CD4-positive, alpha-beta T cell treated with Interleukin-6 at 100 ng/mL for 8 hours (primary cell): ENCODE measurements at regions not wholly inside any gene's neighbourhood (a gene's known extent, or its start where the extent isn't known, plus 50 kb on each side); places are given as distances from the start of the nearest gene placed in this dataset.
"Not testable (repeated sequence)": the region's sequence is repeated elsewhere in the genome, so short reads cannot be mapped to it uniquely, and the experiment has no call there.

ENCODE experiments used
- DNase-seq: peaks from one replicate; pipeline ENCODE4 v3.0.0-alpha.2; 2020; ENCODE audit warnings: mixed read lengths, low spot score

DNA sequence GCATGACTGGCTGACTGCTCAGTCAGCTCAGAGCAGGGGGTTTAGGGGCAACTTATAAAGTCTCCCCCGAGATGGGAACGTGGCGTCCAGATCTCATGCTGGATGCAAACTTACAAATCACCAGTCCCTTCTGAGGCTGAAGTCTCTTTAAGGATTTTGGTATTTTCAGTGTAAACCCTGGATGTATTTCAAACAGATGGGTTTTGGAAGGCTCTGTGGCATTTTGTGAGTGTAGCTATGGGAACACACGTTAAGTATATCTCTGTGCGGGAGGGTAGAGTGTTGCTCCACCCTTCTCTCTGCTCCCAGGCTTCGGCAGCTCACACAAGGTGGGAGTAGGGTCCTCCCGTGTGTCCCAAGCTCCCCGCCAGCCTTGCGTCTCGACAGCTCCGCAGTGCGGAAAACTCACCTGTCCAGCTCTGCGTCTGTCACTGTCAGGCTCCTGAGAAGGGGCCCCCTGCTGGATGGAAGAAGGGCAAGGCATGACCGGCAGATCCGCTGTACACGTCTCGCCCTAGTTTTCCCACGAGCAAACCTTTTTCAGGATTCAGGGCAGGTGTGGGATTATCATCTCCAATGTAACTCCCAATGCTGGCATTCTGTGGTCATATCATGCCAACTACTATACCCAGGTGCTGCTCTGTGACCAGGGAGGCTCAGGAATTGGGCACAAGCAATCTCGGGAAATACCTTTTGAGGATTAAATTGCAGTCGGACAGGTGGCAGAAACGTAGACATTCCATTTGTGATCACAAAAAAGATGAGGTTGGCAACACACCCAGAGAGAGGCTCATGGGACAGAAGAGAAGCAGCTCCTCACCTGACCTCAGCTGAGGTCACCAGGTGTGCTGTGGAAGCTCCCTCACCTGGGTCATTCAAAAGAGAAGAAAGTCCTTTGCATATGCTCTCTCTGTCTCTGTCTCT is 313.9 kb upstream of the B3GAT1 start:
- no peak for DNase-seq

DNA sequence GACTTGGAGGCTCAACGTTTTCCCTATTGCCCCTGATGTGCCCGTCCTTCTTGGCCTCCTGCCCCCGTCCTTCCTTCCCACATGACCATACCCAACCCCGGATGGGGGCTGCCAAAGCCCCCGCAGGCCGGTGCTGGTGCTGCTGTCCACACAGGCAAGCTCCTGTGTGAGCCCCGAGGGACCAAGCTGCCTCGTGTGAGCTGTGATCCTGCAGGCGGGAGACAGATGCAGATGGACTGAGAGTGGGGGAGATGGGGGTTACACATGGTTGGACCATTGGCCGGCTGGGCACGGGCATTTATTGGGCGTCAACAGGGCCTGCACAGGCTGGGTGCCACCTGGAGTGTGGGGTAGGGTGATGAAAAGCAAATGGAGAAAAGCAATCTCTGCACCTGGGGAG is 313.2 kb upstream of the B3GAT1 start:
- no peak for DNase-seq

DNA sequence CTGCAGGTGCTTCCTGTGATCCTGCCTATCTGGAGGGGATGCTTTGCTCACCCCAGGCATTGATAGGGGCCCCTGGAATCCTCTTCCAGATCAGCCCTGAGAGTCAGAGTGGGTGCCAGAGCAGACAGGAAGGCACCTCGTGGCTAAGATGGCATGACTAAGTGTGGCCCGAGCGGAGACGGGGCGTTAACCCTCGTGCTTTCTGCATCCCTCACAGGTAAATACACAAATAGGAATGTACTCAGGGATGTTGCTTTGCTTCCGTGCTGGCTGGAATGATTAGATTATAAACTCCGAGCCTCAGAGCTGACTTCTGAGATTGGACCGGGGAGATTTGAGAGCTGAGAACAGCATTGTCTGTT is 312.7 kb upstream of the B3GAT1 start:
- DNase-seq, result no peak

DNA sequence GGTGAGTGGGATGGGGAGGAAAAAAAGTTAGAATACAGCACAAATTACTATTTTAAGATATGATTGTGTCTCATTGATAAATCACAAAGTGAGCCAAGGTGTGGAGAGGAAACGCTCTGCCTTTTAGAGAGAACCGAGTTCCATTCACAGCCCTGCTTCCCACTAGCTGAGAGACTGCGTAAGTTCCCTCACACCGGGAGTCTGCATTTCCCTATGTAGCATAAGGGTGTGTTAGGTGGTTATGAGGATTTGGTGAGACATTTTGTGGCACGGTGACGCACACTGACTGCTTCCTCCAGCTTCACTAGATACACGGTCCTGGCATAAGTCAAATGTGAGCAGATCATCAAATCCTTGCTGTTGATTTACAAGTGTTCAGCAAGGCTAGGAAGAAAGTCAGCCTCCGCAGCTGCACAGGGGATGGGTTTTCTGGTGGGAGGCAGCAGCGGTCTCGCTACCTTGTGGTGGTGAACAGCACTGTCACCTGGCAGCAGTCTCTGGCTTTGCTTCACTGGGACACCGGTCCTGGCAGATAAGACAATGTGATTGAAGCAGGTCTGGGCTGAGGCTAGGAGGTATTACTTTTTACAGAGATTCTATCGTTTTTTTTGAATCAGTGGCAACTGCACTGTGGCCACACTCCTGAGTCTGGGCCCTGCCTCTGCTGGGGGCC is 312.2 kb upstream of the B3GAT1 start:
- no peak for DNase-seq

DNA sequence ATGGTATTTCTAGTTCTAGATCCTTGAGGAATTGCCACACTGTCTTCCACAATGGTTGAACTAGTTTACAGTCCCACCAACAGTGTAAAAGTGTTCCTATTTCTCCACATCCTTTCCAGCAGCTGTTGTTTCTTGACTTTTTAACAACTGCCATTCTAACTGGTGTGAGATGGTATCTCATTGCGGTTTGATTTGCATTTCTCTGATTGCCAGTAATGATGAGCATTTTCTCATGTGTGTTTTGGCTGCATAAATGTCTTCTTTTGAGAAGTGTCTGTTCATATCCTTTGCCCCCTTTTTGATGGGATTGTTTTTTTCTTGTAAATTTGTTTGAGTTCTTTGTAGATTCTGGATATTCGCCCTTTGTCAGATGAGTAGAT is 308.6 kb upstream of the B3GAT1 start:
- DNase-seq, result not testable (repeated sequence)

DNA sequence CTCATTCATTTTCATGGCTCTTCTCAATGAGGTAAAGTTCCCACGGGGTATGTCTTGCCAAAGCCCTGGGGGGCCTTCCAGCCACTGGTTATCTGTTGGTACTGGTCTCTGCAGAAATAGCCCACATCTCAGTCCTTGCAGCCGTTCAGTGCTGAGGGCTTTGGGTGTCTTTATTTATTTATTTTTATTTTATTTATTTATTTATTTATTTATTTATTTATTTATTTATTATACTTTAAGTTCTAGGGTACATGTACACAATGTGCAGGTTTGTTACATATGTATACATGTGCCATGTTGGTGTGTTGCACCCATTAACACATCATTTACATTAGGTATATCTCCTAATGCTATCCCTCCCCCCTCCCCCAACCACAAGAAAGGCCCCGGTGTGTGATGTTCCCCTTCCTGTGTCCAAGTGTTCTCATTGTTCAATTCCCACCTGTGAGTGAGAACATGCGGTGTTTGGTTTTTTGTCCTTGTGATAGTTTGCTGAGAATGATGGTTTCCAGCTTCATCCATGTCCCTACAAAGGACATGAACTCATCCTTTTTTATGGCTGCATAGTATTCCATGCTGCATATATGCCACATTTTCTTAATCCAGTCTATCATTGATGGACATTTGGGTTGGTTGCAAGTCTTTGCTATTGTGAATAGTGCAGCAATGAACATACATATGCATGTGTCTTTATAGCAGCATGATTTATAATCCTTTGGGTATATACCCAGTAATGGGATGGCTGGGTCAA is 308.1 kb upstream of the B3GAT1 start:
- DNase-seq, result not testable (repeated sequence)

DNA sequence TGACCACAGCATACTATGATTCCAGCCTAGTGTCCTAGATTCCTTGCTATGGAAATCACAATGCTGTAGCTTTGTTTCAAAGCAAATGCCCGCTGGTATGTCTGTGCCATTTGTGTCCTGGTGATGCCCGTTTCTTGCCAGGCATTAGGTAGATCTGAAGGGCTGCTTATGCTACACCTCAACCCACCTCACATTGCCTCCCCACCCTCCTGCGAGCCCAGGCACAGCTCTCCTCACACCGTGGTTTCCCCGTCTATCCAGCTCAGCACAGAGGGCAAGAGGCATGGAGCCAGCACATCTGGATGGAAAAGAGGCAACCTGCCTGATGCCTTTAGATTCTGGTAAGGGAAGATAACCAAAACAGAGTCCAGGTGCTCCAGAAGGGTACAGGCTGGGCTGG is 307.4 kb upstream of the B3GAT1 start:
- no peak for DNase-seq

DNA sequence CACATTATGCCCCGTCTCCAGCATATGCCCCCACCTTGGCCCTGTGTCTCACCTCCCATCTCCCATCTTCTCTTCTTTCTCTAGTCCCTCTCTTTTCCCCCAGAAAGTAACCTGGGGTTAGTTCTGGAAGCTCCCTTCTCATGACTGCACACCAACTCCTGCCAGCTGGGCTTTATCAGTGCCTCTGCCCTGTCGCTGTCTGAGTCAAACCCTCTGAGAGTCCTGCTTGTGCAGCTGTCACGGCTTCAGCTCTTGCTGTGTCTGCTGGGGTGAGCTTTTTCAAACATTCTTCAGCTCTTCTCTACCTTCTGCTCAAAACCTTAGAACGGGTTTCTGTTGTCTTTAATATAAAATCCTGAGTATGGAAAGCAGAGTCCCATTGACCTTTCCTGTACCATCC is 304.5 kb upstream of the B3GAT1 start:
- no peak for DNase-seq

DNA sequence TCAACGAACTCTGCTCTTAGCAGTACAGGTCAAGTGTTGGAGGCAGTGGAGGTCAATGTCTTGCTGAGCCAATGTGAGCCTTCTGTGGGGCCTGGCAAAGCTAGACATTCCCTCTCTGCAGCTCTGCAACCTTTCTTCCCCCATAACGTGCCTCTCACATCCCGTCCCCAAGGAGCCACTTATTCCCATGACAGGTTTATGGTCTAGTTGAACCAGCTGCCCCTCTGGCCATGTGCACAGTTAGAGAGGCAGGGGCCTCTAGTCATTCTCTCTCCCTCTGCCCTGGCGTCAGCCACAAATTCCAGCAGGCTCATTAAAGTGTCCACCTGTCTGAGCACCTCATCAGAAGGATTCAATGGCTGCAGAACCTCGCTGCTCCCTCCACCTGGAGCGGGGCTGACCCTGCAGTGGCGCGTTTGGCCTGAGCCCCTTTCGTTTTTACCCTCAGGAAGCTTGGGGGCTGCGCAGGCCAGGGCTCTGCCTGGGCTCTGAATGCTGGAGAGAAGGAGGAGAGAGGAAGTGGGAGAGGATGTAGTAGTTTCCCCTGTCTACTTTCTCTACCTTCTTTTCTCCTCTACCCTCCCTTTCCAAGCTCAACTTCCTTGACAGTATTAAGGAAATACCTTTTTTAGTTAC is 302.1 kb upstream of the B3GAT1 start:
- DNase-seq, result no peak

DNA sequence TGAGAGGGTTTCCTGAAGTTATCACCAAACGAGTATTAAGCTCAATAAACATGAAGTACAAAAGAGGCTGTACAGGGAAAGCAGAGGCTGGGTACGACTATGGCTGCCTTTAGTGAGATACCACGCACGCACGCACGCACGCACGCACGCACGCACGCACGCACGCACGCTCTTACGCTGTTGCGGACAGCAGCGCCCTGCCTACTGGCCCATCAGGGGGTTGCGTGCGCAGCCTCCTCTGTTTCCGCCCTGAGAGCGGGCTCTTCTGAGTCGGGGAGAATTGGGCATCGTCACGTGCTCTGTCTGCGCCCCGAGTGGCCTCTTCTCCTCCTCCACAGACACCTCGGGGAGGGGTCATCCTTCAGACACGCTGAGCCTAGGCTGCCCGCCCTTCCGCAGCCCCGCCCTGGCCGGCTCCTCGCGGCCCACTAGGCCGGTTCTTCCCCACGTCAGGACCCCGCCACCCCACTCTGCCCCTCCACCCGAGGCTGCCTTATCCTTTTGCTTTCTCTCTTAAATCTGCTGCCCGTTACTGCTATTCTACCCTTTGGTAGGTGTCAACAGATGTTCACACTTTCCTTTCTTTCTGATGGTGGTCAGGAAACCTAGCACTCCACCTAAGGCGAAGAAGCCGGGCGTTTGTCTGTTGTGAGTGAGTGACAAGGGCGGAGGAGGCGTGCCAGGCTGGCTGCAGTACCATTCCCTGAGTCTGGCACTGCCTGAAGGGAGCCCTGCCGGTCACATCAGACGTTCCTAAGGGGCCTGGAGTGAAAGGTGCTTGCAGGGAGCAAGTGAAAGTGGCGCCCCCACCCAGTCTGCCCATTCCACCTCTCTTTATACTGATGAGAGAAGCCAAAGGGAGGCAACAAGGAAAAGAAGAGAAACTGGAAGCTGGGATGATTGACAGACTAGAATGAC is 300.4 kb upstream of the B3GAT1 start:
- DNase-seq, result no peak

DNA sequence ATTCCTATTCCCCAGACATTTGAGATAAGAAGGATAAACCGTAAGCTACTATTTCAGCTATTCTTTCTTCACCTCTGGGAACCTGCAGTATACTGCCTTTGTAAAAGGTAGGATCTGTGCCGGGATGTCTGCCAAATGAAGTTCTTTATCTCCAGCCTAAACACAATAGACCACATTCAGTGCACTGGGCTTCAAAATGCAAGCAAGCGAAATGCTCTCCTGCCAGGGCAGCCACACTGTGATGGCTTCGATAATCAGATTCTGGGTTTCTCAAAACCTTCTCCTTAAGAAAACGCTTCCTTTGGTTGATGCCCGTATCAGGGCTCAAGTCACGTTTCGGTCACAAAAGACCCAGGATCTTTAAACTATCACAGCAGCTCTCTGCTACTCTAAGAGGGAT is 299.5 kb upstream of the B3GAT1 start:
- no peak for DNase-seq

DNA sequence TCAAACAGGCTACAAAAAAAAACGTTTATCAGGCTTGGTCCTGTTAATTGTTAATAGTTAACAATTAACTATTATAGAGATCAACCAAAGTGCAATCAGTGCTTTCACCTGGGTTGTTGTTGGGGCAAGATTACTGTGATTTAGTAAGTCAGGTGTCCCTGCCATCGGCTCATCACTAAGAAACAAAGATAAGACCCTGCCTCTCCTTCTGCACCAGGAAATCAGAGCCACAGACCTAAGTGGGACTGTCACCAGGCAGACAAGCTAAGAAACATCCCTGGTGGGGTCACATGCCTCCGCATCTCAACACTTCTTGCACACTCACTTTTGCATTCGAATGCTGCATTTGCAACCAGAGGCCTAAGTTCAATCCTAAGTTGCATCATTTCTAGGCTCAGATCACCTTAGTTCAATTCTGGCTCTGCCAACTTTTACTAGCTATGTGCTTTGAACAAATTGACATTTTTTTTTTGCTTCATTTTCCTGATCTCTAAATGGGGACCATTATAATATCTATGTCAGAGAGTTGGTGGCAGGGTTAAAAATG is 298.9 kb upstream of the B3GAT1 start:
- DNase-seq, result no peak

DNA sequence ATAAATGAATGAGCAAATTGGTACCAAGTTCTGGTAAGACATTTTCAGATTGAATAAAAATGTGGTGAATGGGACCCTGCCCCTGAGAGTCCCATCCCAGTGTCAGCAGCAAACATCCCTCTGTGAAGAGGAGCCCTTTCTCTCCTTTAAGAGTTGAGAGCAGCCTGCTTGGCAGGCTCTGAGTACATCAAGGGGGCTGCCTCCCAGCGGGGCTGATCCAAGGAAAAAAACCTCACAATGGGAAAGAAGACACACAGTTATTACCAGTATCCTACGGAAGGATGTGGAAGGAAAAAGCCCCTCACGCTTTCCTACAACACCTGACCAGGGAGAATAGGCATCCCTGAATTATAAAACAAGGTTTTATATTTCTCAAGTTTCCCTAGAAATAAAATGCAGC is 293.8 kb upstream of the B3GAT1 start:
- no peak for DNase-seq

DNA sequence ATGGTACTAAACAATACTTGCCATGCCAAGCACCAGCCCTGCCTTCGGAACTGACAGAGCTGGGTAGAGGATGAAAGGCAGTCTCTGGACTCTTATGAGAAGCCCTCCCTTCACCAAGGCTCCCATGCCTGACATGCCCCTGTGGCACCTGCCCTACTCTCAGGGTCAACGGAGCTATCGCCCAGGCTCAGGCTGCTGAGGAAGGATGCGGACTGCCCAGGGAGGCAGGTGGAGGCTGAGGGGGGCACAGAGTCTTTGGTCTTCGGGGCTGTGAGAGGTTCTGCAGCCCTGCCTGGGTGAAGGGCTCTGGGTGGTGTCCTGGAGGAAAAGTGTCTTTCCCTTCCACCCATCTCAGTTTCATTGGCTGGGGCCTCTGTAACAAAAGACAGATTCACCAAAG is 290.8 kb upstream of the B3GAT1 start:
- DNase-seq, result no peak

DNA sequence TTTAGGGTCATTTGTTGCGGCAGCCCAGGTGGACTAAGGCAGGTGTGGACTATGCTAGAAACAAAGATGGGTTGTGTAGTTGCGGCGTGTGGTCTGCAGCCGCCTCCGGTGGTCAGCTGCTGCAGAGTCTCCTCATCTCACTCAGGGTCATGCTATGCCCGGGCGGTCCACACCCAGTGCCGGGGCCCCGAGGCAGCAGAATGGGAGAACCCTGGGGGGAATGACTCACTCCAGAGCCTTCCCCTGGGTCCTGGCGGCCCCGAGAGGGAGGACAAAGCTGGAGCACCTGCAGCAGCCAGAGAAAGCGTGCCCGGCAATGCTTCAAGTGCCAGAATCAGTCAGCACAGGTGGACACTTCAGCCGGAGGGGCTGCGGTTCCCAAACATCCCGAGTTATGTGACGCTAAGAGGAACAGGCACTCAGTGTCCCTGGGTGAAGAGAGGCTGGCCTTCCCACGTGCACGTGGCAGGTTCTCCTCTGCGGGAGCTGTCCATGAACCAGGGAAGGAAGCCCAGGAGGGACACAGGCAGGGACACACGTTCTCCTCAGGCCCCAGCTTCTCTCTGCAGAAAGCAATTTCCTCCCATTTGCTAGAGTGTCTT is 289.6 kb upstream of the B3GAT1 start:
- DNase-seq, result no peak

DNA sequence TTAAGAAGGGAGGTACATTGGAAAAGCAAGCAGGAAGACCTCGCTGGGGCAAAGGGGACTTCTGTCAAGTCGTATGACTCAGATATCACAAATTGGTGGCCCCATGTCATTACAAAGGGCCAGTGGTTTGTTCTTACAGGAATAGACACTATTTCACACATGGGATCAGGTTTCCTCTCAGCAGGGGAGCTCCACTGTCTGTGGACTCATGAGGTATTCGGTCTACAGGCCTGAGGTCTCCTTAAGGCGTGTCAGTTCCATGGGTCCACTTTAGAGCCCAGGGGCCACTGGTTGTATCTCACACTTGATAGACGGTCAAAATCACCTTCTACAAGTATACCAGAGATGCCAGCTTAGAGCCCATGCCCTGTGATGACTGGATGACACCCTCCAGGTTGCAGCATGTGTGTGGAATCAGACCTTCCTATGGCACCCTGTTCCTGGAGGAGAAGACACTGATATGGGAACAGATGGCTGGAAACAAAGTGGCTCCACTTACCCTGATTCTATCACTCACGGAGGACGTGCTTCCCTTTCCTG is 288.1 kb upstream of the B3GAT1 start:
- DNase-seq, result no peak

DNA sequence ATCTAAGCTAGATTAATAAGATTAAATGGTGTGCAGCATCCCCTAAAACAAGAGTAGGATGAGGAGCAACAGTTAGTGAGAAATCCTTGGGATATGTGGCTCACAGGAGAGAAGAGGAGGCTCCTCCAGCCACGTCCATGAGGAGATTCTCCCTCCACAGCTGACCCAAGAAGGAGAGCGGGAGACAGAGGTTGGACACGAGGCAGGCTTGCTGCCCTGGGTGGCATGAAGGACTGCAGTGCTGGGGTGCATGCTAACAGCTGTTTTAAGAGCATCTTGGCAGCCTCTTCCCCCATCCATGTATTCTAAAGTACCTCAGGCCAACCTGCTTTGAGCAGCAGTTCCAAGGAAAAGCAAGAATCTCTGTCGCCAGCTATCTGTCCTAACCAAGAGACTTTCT is 284.4 kb upstream of the B3GAT1 start:
- no peak for DNase-seq

DNA sequence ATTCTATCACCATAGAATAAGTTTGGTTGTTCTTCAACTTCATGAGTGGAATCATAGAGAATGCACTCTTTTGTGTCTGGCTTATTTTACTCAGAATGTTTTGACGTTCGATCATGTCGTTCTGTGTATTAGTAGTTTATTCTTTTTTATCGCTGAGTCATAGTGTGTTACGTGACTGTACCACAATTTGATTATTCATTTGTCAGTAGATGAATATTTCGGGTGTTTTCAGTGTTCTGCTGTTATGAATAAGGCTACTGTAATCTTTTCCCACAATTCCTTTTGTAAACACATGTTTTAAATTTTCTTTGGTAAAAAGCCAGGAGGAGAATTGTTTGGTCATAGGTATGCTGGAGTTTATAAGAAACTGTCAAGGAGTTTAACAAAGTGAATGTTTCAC is 279.9 kb upstream of the B3GAT1 start:
- no peak for DNase-seq

DNA sequence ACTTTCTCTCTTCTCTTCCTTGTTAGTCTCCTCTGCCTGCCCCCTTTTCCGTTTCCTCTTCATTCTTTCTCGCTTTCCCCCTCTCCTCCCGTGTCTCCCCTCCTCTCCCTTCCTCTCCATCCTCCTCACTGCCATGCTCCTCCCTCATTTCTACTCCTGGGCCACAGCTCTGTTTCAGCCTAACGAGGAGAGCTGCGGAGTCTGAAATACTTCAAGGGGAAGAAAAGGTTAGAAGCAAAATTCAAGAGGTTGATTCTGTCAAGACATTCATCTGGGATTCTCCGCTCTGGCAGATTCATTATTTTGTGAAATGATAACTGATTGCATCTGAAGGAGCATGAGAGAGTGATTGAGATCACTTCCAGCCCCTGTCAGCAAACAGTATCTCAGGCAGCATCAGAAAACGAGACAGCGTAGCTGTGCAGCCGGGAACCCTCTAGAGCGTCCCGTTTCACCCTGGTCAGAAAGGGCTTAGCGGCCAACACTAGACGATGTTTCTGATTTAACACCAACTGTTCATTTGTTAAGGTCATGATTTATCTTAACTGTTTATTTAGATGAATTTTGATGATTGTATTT is 279.3 kb upstream of the B3GAT1 start:
- no peak for DNase-seq

DNA sequence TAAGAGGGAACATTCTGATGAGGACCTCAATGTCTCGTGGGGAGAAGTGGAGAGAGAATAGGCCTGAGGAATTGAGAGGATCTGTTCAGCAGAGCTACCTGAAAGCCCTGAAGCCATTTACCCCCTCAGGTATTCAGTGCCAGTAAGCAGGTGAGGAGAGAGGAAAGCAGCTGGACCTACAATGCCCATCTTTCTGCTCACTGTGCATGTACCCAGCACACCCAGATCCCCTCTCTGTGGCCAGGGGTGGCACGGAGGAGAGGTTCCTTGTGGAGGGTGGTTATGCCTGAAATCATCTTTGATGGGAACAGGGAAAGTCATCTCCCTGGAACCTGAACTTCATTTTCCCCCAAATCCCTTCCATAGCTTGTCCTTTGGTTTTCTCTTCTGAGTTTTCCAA is 277.8 kb upstream of the B3GAT1 start:
- no peak for DNase-seq
